HFFc6 (cell line): ENCODE measurements at regions not wholly inside any gene's neighbourhood (a gene's known extent, or its start where the extent isn't known, plus 50 kb on each side); places are given as distances from the start of the nearest gene placed in this dataset.

Experiments used
- DNase-seq: peaks from one replicate; pipeline ENCODE4 v3.0.0-alpha.2; 2018
- H3K27ac Mint-ChIP-seq: 2 replicates; pipeline ENCODE4 v1.8.0; 2020; ENCODE audit warnings: mild to moderate bottlenecking, mixed read lengths
- H3K27me3 Mint-ChIP-seq: 2 replicates; pipeline ENCODE4 v1.8.0; 2021; ENCODE audit warnings: mild to moderate bottlenecking, moderate library complexity, mixed read lengths; ENCODE audit not compliant: insufficient read depth
- H3K36me3 Mint-ChIP-seq: 2 replicates; pipeline ENCODE4 v1.8.0; 2021; ENCODE audit warnings: low read depth, mixed read lengths
- H3K4me1 Mint-ChIP-seq: 2 replicates; pipeline ENCODE4 v1.8.0; 2020; ENCODE audit warnings: low read depth, mixed read lengths
- H3K4me3 Mint-ChIP-seq: 2 replicates; pipeline ENCODE4 v1.8.0; 2020; ENCODE audit warnings: mild to moderate bottlenecking, moderate library complexity, mixed read lengths
- H3K9me3 Mint-ChIP-seq: 2 replicates; pipeline ENCODE4 v1.8.0; 2020; ENCODE audit warnings: mild to moderate bottlenecking, mixed read lengths
- CTCF ChIP-seq: fragments of 200-600 bp; sonication (generic); IDR thresholded peaks from 2 replicates; pipeline ENCODE4 v1.5.0; 2021; ENCODE audit warnings: antibody characterized with exemption, mild to moderate bottlenecking

- H3K9me3 Mint-ChIP-seq, result no peaks in the 10 kb centered on the region
Measured at GRCh38 chr4:140300271-140300970, 73.0 kb upstream of the SCOC start.

GRCh38 chr4:140298001-140298400 lies 75.4 kb upstream of the SCOC start:
- H3K36me3 Mint-ChIP-seq, result no peaks in the 10 kb centered on the region
- no peak overlapping the region for H3K27ac Mint-ChIP-seq
- no peaks in the 10 kb centered on the region for H3K9me3 Mint-ChIP-seq
- peaks cover 44% of the 10 kb centered on the region for H3K4me1 Mint-ChIP-seq
- TF ChIP-seq CTCF, result no peak
- no peak overlapping the region for H3K4me3 Mint-ChIP-seq
- DNase-seq, result no peak
- H3K27me3 Mint-ChIP-seq, result peaks cover 7% of the 10 kb centered on the region

More at GRCh38 chr4:140300271-140300970, 73.0 kb upstream of the SCOC start:
- no peak for TF ChIP-seq CTCF
- Mint-ChIP-seq H3K4me1 (peaks cover 39% of the 10 kb centered on the region), H3K27ac (peak overlapping the region; percentile 47), H3K27me3 (peaks cover 9% of the 10 kb centered on the region), H3K36me3 (no peaks in the 10 kb centered on the region), H3K4me3 (no peak overlapping the region)
- peak; percentile 66 for DNase-seq

- peaks cover 44% of the 10 kb centered on the region for H3K4me1 Mint-ChIP-seq
- H3K4me3 Mint-ChIP-seq, result no peak overlapping the region
- peaks cover 7% of the 10 kb centered on the region for H3K27me3 Mint-ChIP-seq
- no peaks in the 10 kb centered on the region for H3K36me3 Mint-ChIP-seq
- DNase-seq, result no peak
- TF ChIP-seq CTCF, result no peak
- no peaks in the 10 kb centered on the region for H3K9me3 Mint-ChIP-seq
- H3K27ac Mint-ChIP-seq, result no peak overlapping the region
Measured at GRCh38 chr4:140297221-140297570, 76.2 kb upstream of the SCOC start.

- H3K4me3 Mint-ChIP-seq, result peak overlapping the region; percentile 76
- H3K27ac Mint-ChIP-seq, result peak overlapping the region; percentile 86
- peaks cover 10% of the 10 kb centered on the region for H3K27me3 Mint-ChIP-seq
- peak; percentile 91 for DNase-seq
- no peak for TF ChIP-seq CTCF
- H3K4me1 Mint-ChIP-seq, result peaks cover 44% of the 10 kb centered on the region
- H3K9me3 Mint-ChIP-seq, result no peaks in the 10 kb centered on the region
- H3K36me3 Mint-ChIP-seq, result no peaks in the 10 kb centered on the region
Measured at GRCh38 chr4:140296335-140297220, 76.9 kb upstream of the SCOC start.

GRCh38 chr4:140293979-140294378 lies 79.5 kb upstream of the SCOC start:
- TF ChIP-seq CTCF, result no peak
- no peak for DNase-seq
- no peaks in the 10 kb centered on the region for H3K36me3 Mint-ChIP-seq
- no peaks in the 10 kb centered on the region for H3K9me3 Mint-ChIP-seq
- no peak overlapping the region for H3K4me3 Mint-ChIP-seq
- H3K27ac Mint-ChIP-seq, result no peak overlapping the region
- peaks cover 13% of the 10 kb centered on the region for H3K27me3 Mint-ChIP-seq
- H3K4me1 Mint-ChIP-seq, result peaks cover 26% of the 10 kb centered on the region
